ENCODE measurements at regions not wholly inside any gene's neighbourhood (a gene's known extent, or its start where the extent isn't known, plus 50 kb on each side); places are given as distances from the start of the nearest gene placed in this dataset.

DNA sequence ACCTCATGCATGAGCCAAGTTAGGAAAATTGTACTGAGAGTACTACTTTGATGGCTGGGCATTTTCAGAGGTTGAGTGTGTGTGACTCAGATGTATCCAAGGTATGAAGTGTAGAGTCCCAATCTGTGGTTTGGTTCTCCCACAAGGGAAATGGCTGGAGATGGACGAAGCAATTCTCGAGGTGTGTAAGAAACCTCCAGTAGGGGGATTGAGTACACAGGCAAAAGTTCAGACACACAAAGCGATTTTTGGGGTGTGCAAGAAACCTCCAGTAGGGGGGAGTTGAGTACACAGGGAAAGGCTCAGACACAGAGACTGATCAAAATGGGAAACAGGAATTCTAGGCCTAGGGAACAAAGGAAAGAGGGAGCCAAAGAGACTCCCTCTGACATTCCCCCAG, 1536.3 kb downstream of the FAM181B start:
- no peak overlapping the region for H2BK5ac ChIP-seq (ENCODE audit: insufficient read length, low read length)
- no peak overlapping the region for H3K4ac ChIP-seq (ENCODE audit: low read depth, low read length)
- WGBS (ENCODE audit: extremely low coverage, insufficient read length, low lambda C conversion rate) = no CpG with 5 or more reads among the region's 3 CpGs
- H3K79me1 ChIP-seq (ENCODE audit: insufficient read depth, low read depth, low read length, poor library complexity, severe bottlenecking) = no peaks in the 10 kb centered on the region
- H4K20me1 ChIP-seq (ENCODE audit: control insufficient read depth, insufficient read depth, insufficient read length) = no peaks in the 10 kb centered on the region
- peaks cover 0 to 15% (median 10%) of the 10 kb centered on the region in 3 experiments; a peak in 5 of 7 replicates for H3K36me3 Mint-ChIP-seq (ENCODE audit: insufficient read depth in 1 of 3, low read depth in 3 of 3)
- H2BK15ac ChIP-seq (ENCODE audit: low read depth, low read length) = no peak overlapping the region
- no peak overlapping the region for H4K8ac ChIP-seq (replicated peaks; ENCODE audit: insufficient read length, low read depth, low read length)
- no peak overlapping the region for H3T11ph ChIP-seq (ENCODE audit: low read length)
- no peak overlapping the region for H4K91ac ChIP-seq (ENCODE audit: insufficient read length, low read depth, low read length)
- H2BK120ac ChIP-seq (ENCODE audit: low read depth, low read length, poor library complexity, severe bottlenecking) = no peak overlapping the region
- H3K18ac ChIP-seq (ENCODE audit: insufficient read length, low read depth, low read length) = no peak overlapping the region
- DNase-seq = peak; percentile 26
- no peak overlapping the region for H3K4me2 ChIP-seq (ENCODE audit: insufficient read depth, insufficient read length, low read length)
- no peak overlapping the region for H4K5ac ChIP-seq (ENCODE audit: insufficient read length, low read depth, low read length)
- no peak overlapping the region for H3K4me3 Mint-ChIP-seq
- H3K27me3 ChIP-seq (ENCODE audit: insufficient read depth, low read length) = no peaks in the 10 kb centered on the region
- no peak overlapping the region for H2AFZ ChIP-seq (ENCODE audit: low read length)
- H3K14ac ChIP-seq (ENCODE audit: insufficient read depth, low read length) = no peak overlapping the region
- no peak overlapping the region for H3K27ac ChIP-seq (ENCODE audit: insufficient read length, low read depth, low read length)
- H2AK5ac ChIP-seq (ENCODE audit: insufficient read length, low read length) = no peak overlapping the region
- H3K23ac ChIP-seq (ENCODE audit: insufficient read length, low read depth, low read length) = no peak overlapping the region
- TF ChIP-seq, protein P1, sequence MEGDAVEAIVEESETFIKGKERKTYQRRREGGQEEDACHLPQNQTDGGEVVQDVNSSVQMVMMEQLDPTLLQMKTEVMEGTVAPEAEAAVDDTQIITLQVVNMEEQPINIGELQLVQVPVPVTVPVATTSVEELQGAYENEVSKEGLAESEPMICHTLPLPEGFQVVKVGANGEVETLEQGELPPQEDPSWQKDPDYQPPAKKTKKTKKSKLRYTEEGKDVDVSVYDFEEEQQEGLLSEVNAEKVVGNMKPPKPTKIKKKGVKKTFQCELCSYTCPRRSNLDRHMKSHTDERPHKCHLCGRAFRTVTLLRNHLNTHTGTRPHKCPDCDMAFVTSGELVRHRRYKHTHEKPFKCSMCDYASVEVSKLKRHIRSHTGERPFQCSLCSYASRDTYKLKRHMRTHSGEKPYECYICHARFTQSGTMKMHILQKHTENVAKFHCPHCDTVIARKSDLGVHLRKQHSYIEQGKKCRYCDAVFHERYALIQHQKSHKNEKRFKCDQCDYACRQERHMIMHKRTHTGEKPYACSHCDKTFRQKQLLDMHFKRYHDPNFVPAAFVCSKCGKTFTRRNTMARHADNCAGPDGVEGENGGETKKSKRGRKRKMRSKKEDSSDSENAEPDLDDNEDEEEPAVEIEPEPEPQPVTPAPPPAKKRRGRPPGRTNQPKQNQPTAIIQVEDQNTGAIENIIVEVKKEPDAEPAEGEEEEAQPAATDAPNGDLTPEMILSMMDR (conservative IDR thresholded peaks at IDR 0.05) = peak; percentile 29; the same call in 2 of the 3 replicates
- no peak overlapping the region; a peak in 1 of 7 replicates for H3K27ac Mint-ChIP-seq
- no peak overlapping the region for H2BK12ac ChIP-seq (ENCODE audit: insufficient read length, low read depth, low read length)
- H3K9me3 ChIP-seq (ENCODE audit: control insufficient read depth, low read depth, low read length) = no peaks in the 10 kb centered on the region
- no peaks in the 10 kb centered on the region for H3K4me1 ChIP-seq (ENCODE audit: insufficient read depth, low read length)
- no peak overlapping the region for H2BK20ac ChIP-seq (ENCODE audit: low read depth, low read length, poor library complexity, severe bottlenecking)
- H3K56ac ChIP-seq (ENCODE audit: insufficient read length, low read depth, low read length) = no peak overlapping the region
- H3K9ac ChIP-seq (ENCODE audit: extremely low read depth, insufficient read length, low read length) = no peak overlapping the region
- H3K9me3 Mint-ChIP-seq = peaks cover 16 to 17% of the 10 kb centered on the region in 2 experiments
- no peaks in the 10 kb centered on the region; the same call in 1 of the 2 replicates for H3K27me3 Mint-ChIP-seq (ENCODE audit: low read depth)
- no peaks in the 10 kb centered on the region for H3K4me1 Mint-ChIP-seq
- no peaks in the 10 kb centered on the region for H3K23me2 ChIP-seq (ENCODE audit: insufficient read length, low read depth, low read length, poor library complexity, severe bottlenecking)
- H3K79me2 ChIP-seq (ENCODE audit: insufficient read depth, low read length) = no peaks in the 10 kb centered on the region

All from H9 (cell line).